Mesendoderm (in vitro differentiated cells): ENCODE measurements at regions not wholly inside any gene's neighbourhood (a gene's known extent, or its start where the extent isn't known, plus 50 kb on each side); places are given as distances from the start of the nearest gene placed in this dataset.

Experiments used
- DNase-seq: peaks from one replicate; pipeline ENCODE4 v3.0.0; 2013
- H2AK5ac ChIP-seq: 2 replicates; pipeline ENCODE4 v1.6.1; 2013; ENCODE audit warnings: low read length, inconsistent platforms
- H2BK120ac ChIP-seq: 2 replicates; pipeline ENCODE4 v1.6.1; 2013; ENCODE audit warnings: low read depth, mild to moderate bottlenecking, low read length, moderate library complexity, mixed read lengths
- H2BK15ac ChIP-seq: replicated peaks from 2 replicates; pipeline ENCODE4 v1.6.1; 2013; ENCODE audit warnings: low read depth, mild to moderate bottlenecking, moderate library complexity
- H2BK5ac ChIP-seq: 2 replicates; pipeline ENCODE4 v1.6.1; 2013; ENCODE audit warnings: low read length, inconsistent platforms
- H3K18ac ChIP-seq: 2 replicates; pipeline ENCODE4 v1.6.1; 2013; ENCODE audit warnings: mild to moderate bottlenecking, low read length, mixed read lengths
- H3K23ac ChIP-seq: one replicate; pipeline ENCODE4 v1.6.1; 2013; ENCODE audit warnings: low read length
- H3K27ac ChIP-seq: 2 replicates; pipeline ENCODE4 v1.5.1; 2013; ENCODE audit warnings: low read depth, mild to moderate bottlenecking, inconsistent platforms, low read length, moderate library complexity
- H3K27me3 ChIP-seq: 2 replicates; pipeline ENCODE4 v1.6.1; 2013; ENCODE audit warnings: low read length, control low read depth, mild to moderate bottlenecking, inconsistent platforms; ENCODE audit not compliant: insufficient read depth, poor library complexity
- H3K36me3 ChIP-seq: 2 replicates; pipeline ENCODE4 v1.6.1; 2013; ENCODE audit warnings: low read length, inconsistent platforms; ENCODE audit not compliant: control insufficient read depth, insufficient read depth
- H3K4ac ChIP-seq: one replicate; pipeline ENCODE4 v1.6.1; 2013; ENCODE audit warnings: low read depth, mild to moderate bottlenecking, low read length, moderate library complexity
- H3K4me1 ChIP-seq: 2 replicates; pipeline ENCODE4 v1.6.1; 2013; ENCODE audit warnings: low read depth, low read length, inconsistent platforms; ENCODE audit not compliant: control insufficient read depth
- H3K4me2 ChIP-seq: 2 replicates; pipeline ENCODE4 v1.6.1; 2013; ENCODE audit warnings: low read length
- H3K4me3 ChIP-seq: 2 replicates; pipeline ENCODE4 v1.5.1; 2013; ENCODE audit warnings: mild to moderate bottlenecking, low read length
- H3K56ac ChIP-seq: one replicate; pipeline ENCODE4 v1.6.1; 2013; ENCODE audit warnings: low read length
- H3K79me1 ChIP-seq: 2 replicates; pipeline ENCODE4 v1.6.1; 2013; ENCODE audit warnings: low read length, inconsistent platforms
- H3K79me2 ChIP-seq: 2 replicates; pipeline ENCODE4 v1.6.1; 2013; ENCODE audit warnings: mild to moderate bottlenecking, low read length; ENCODE audit not compliant: control insufficient read depth, insufficient read depth
- H3K9ac ChIP-seq: 2 replicates; pipeline ENCODE4 v1.6.1; 2013; ENCODE audit warnings: low read length, inconsistent platforms
- H4K5ac ChIP-seq: one replicate; pipeline ENCODE4 v1.6.1; 2013; ENCODE audit warnings: low read length
- H4K8ac ChIP-seq: one replicate; pipeline ENCODE4 v1.6.1; 2013; ENCODE audit warnings: low read depth, mild to moderate bottlenecking, control low read depth, low read length, moderate library complexity
- WGBS: extraction: QIAGEN DNeasy Blood & Tissue Kit; methylation state at CpG from one replicate; pipeline ENCODE4 v1.1.7; 2013; ENCODE audit warnings: low lambda C conversion rate, missing lambda C conversion rate; ENCODE audit not compliant: insufficient coverage; ENCODE audit errors: extremely low coverage; 5-methylcytosine and 5-hydroxymethylcytosine counted together

GRCh38 chr16:81158964-81159363 lies 62.8 kb upstream of the GCSH start:
- no peak overlapping the region for H3K9ac ChIP-seq
- no peak overlapping the region for H3K18ac ChIP-seq
- H4K5ac ChIP-seq = no peak overlapping the region
- no peaks in the 10 kb centered on the region for H3K36me3 ChIP-seq
- DNase-seq = no peak
- H3K4me1 ChIP-seq = no peaks in the 10 kb centered on the region
- H2AK5ac ChIP-seq = no peak overlapping the region
- WGBS = no CpG with 5 or more reads among the region's 6 CpGs
- H3K27ac ChIP-seq = no peak overlapping the region
- no peak overlapping the region for H3K4me3 ChIP-seq
- H3K27me3 ChIP-seq = no peaks in the 10 kb centered on the region
- no peak overlapping the region for H3K56ac ChIP-seq
- no peaks in the 10 kb centered on the region for H3K79me2 ChIP-seq
- H3K4me2 ChIP-seq = no peak overlapping the region
- no peak overlapping the region for H3K23ac ChIP-seq
- H2BK5ac ChIP-seq = no peak overlapping the region
- H4K8ac ChIP-seq = no peak overlapping the region
- no peak overlapping the region for H2BK15ac ChIP-seq
- H2BK120ac ChIP-seq = no peak overlapping the region
- H3K79me1 ChIP-seq = no peaks in the 10 kb centered on the region
- no peak overlapping the region for H3K4ac ChIP-seq

GRCh38 chr16:81155769-81156168 lies 59.6 kb upstream of the GCSH start:
- Histone ChIP-seq H2BK15ac (no peak overlapping the region), H3K18ac (no peak overlapping the region), H3K27ac (no peak overlapping the region), H3K56ac (no peak overlapping the region), H4K5ac (no peak overlapping the region), H2AK5ac (no peak overlapping the region), H3K4me2 (no peak overlapping the region), H3K79me2 (no peaks in the 10 kb centered on the region), H3K4ac (no peak overlapping the region), H3K4me1 (no peaks in the 10 kb centered on the region), H2BK5ac (no peak overlapping the region), H3K36me3 (no peaks in the 10 kb centered on the region), H3K9ac (no peak overlapping the region), H3K79me1 (no peaks in the 10 kb centered on the region), H3K27me3 (no peaks in the 10 kb centered on the region), H4K8ac (no peak overlapping the region), H3K23ac (no peak overlapping the region), H2BK120ac (no peak overlapping the region), H3K4me3 (no peak overlapping the region)
- WGBS = no CpG with 5 or more reads among the region's 10 CpGs
- DNase-seq = no peak

- Histone ChIP-seq H3K23ac (no peak overlapping the region), H3K27me3 (no peaks in the 10 kb centered on the region), H4K5ac (no peak overlapping the region), H3K4me3 (no peak overlapping the region), H4K8ac (no peak overlapping the region), H2BK15ac (no peak overlapping the region), H2BK5ac (no peak overlapping the region), H3K4ac (no peak overlapping the region), H2AK5ac (no peak overlapping the region), H3K79me2 (no peaks in the 10 kb centered on the region), H3K36me3 (no peaks in the 10 kb centered on the region), H3K4me1 (no peaks in the 10 kb centered on the region), H3K4me2 (no peak overlapping the region), H3K18ac (no peak overlapping the region), H2BK120ac (no peak overlapping the region), H3K9ac (no peak overlapping the region), H3K79me1 (no peaks in the 10 kb centered on the region), H3K27ac (no peak overlapping the region), H3K56ac (no peak overlapping the region)
- DNase-seq = no peak
- WGBS = no CpG with 5 or more reads among the region's 13 CpGs
These were observed 55.6 kb upstream of the GCSH start for GRCh38 chr16:81151648-81152310.

- Histone ChIP-seq H3K27ac (no peak overlapping the region), H3K4me3 (no peak overlapping the region), H2AK5ac (no peak overlapping the region), H4K8ac (no peak overlapping the region), H3K79me2 (no peaks in the 10 kb centered on the region), H3K4me2 (no peak overlapping the region), H2BK120ac (no peak overlapping the region), H3K9ac (no peak overlapping the region), H2BK5ac (no peak overlapping the region), H3K56ac (no peak overlapping the region), H3K4me1 (no peaks in the 10 kb centered on the region), H3K18ac (no peak overlapping the region), H3K36me3 (no peaks in the 10 kb centered on the region), H3K27me3 (no peaks in the 10 kb centered on the region), H2BK15ac (no peak overlapping the region), H3K4ac (no peak overlapping the region), H3K79me1 (no peaks in the 10 kb centered on the region), H4K5ac (no peak overlapping the region), H3K23ac (no peak overlapping the region)
- no peak for DNase-seq
- WGBS = no CpG with 5 or more reads among the region's 10 CpGs
These were observed 53.4 kb upstream of the GCSH start for GRCh38 chr16:81149614-81150013.

- Histone ChIP-seq H3K56ac (no peak overlapping the region), H3K4me1 (no peaks in the 10 kb centered on the region), H2AK5ac (no peak overlapping the region), H3K4ac (no peak overlapping the region), H3K4me3 (no peak overlapping the region), H4K5ac (no peak overlapping the region), H3K27me3 (no peaks in the 10 kb centered on the region), H3K4me2 (no peak overlapping the region), H2BK120ac (no peak overlapping the region), H3K9ac (no peak overlapping the region), H2BK15ac (no peak overlapping the region), H3K79me2 (no peaks in the 10 kb centered on the region), H3K23ac (no peak overlapping the region), H3K27ac (no peak overlapping the region), H3K36me3 (no peaks in the 10 kb centered on the region), H4K8ac (no peak overlapping the region), H3K18ac (no peak overlapping the region), H2BK5ac (no peak overlapping the region), H3K79me1 (no peaks in the 10 kb centered on the region)
- DNase-seq = no peak
- no CpG with 5 or more reads among the region's 6 CpGs for WGBS
These were observed 52.1 kb upstream of the GCSH start for GRCh38 chr16:81148277-81148676.
